COLO829 (cell line): ENCODE measurements at regions not wholly inside any gene's neighbourhood (a gene's known extent, or its start where the extent isn't known, plus 50 kb on each side); places are given as distances from the start of the nearest gene placed in this dataset.
"Not testable (repeated sequence)": the region's sequence is repeated elsewhere in the genome, so short reads cannot be mapped to it uniquely, and the experiment has no call there.

Experiments
- DNase-seq: peaks from one replicate; pipeline ENCODE4 v3.0.0; 2012; ENCODE audit warnings: low spot score

DNA sequence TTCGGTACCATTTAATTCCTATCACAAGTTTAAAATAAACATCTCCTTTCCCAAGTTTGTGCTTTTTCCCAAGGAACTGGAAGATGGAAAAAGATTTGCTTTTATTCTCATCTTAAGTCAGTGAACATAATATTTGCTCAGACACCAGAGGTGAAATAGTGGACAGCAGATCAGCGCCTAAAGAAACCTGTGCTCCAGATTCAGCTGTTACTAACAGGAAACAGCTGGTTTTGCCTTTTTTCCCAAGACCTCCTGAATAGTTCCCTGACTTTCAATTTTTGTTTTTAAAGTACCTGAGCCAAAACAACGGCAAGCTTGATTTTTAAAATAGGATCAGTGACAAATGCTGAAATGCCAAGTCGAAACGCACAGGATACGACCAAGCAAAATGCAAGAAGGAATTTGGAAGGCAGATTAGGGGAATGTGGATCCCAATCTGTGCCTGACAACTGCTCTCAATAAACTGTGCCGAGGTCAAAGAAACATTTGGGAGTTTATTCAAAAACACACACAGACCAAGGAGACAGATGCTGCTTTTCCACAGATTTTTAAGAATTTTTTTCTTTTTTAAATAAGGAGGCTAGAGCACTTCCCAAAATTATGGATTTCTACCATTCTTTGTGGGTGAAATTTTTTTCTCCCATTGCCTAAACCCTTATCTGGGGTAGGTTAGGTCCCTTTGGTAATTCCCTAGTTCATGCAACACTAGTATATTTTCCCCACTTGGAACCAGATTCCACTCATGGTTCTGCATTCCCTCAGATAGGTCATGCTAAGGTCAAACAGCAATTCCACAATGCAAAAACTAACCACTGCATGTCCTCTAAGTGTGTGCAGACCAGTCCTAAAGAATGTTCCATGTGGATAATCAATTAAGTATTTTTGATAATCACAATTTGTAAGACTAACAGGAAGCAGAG is 121.5 kb upstream of the PDE1A start:
- no peak for DNase-seq

GRCh38 chr2:182550234-182550633 is 123.4 kb upstream of the PDE1A start:
- DNase-seq, result no peak

- DNase-seq, result not testable (repeated sequence)
These were observed 125.4 kb upstream of the PDE1A start for GRCh38 chr2:182552232-182552631.

GRCh38 chr2:182552785-182553184 is 125.9 kb upstream of the PDE1A start:
- not testable (repeated sequence) for DNase-seq

DNA sequence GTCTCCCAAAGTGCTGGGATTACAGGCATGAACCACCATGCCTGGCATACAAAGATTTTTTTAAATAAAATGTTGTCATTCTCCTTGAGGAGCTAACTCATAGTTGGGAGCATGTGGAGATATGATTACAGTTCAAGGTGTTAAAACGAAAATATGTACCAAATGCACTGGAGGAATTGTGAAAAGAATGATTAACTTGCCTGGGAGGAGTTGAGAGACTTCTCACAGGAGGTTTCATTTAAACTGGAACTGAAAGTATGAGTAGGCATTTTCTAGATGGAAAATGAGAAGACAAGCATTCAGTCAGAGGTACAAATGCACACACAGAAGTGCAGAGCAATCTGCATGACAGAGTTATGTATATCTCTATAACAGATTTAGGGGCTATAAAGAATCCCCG is 126.6 kb upstream of the PDE1A start:
- no peak for DNase-seq

DNA sequence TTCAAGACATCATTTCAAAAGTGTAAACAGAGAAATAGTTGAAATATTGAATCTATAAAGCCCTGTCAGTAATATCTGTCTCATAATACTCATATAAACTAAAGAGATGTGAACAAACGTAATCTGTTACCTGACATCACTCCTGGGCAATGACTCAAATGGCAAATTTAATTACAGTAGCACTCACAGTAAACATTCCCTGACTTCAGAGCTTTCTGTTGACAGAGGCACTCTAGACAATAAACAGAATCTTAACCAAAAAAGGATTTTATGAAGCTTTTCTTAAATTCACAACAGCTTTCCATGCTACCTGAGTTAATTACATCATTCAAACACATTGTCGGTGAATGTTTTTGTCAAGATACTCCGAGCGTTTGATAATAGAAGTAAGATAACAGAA is 128.1 kb upstream of the PDE1A start:
- no peak for DNase-seq

GRCh38 chr2:182558564-182558963 is 131.7 kb upstream of the PDE1A start:
- no peak for DNase-seq

DNA sequence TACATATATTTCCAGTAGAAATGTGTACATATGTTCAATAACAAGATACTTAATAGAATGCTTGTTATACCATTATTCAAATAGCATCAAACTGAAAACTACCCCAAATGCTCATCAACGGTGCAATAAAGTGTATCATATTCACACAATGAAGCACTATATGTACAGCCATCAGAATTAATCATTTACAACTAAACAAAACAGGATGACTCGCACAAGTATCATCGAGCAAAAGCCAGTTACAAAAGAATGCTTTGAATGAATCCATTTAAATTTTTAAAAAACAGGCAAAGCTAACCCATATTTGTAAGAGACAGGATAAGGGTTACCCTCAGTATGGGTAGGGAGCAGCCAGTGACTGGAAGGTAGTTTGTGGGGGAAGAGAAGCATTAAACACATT is 132.8 kb upstream of the PDE1A start:
- DNase-seq, result no peak

- no peak for DNase-seq
These were observed 139.2 kb upstream of the PDE1A start for GRCh38 chr2:182565911-182566567.

GRCh38 chr2:182573553-182573952 is 142.5 kb upstream of the DNAJC10 start:
- no peak for DNase-seq

DNA sequence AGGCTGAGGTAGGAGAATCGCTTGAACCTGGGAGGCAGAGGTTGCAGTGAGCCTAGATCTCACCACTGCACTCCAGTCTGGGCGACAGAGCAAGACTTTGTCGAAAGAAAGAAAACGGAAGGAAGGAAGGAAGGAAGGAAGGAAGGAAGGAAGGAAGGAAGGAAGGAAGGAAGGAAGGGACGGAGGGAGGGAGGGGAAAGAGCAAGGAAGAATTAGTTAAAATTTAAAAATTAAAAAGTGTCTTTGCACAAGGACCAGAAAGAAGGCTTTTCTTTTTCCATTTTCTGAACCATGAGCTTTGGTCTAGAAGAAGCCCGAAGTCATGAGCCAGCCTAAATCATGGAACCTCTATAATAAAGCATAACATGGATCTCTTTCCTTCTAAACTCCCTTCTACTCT is 138.2 kb upstream of the DNAJC10 start:
- DNase-seq, result no peak

GRCh38 chr2:182581196-182581935 is 134.7 kb upstream of the DNAJC10 start:
- DNase-seq, result no peak

- no peak for DNase-seq
These were observed 131.6 kb upstream of the DNAJC10 start for GRCh38 chr2:182584462-182584861.

DNA sequence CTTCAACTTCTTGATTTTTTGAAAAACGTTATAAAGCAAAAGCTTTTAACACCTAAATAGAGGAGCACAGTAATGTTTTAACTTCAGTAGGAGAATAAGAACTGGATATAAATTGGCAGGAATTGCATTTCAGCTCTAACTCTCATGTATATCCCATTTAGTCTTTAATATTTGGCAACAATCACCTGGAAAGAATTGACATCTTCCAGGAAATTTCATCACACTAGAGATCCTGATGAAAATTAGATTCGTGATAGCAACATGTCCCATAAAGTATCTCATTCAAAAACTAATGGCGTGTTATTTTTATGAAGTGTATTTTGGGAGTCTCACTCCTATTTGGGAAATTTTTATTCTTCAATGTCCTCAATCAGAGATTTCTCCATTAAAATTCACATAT is 131.1 kb upstream of the DNAJC10 start:
- no peak for DNase-seq

- no peak for DNase-seq
These were observed 130.6 kb upstream of the DNAJC10 start for GRCh38 chr2:182585430-182585829.

- DNase-seq, result no peak
These were observed 129.6 kb upstream of the DNAJC10 start for GRCh38 chr2:182586426-182586825.

GRCh38 chr2:182587831-182588230 is 128.2 kb upstream of the DNAJC10 start:
- DNase-seq, result no peak

DNA sequence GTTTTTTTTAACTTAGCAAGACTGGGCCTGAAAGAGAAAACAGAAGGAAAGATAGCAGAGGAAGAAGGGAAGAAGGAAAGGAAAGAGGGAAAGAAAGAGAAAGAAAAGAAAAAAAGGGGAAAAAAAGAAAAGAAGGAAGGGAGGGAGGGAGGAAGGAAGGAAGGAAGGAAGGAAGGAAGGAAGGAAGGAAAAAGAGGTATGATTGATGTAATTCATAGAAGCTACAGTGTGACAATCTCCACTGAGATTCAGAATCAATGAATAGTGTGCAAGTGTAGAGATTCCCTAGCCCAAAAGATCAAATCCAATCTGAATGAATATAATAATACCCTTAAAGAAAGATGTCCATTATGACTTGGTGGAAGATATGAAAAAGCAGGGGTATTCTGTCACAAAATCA is 126.9 kb upstream of the DNAJC10 start:
- no peak for DNase-seq

GRCh38 chr2:182591774-182592173 is 124.3 kb upstream of the DNAJC10 start:
- no peak for DNase-seq

DNA sequence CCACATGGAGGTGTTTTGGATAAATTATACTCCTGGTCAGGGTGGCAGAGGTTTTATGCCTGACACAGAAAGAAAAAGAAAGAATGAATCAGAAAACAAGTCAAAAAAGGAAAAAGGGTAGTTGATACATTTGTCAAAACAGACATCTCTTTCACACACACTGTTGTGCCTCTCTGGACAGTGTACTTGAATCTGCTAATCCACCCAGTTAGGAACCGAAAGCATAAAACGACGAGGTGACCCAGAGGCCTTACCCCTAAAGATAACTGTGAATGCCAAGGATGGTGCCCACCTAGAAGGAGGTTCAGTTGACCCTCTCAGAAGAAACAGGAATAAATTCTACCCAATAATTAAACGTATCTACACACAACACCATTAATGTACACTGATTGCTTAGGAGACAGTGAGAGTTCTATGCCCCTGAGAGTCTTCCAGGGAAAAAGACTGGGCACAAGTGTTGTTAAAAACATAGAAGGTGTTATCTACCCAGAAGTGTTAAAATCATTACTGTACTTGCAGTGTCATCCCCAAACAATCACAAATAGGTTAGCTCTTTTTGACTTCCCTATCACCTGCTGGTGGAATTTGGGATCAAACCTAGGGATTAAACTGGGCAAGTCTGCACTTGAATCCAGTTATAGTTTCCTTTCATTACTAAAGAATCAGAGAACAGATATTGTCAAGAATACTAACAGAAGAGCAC is 123.2 kb upstream of the DNAJC10 start:
- no peak for DNase-seq

GRCh38 chr2:182593394-182593975 is 122.6 kb upstream of the DNAJC10 start:
- peak; percentile 85 for DNase-seq

DNA sequence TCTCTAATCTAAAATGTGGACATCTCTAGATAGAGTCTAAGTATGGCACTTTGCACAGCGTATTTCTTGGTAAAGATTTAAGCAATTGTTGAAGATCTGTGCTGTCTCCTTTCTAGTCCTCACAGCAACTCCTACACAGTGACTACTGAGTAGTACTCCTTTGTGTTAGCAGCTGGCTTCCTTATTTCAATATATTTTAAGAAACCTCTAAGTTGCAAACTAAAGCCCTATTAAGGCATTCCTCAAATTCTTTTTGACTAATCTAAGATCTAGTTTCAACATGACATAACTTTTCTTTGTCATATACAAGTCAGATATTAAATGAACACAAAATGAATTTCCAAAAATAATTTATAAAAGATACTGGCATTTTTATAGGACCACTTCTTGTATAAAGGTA is 121.8 kb upstream of the DNAJC10 start:
- DNase-seq, result peak; percentile 37
